GM13977 (cell line): ENCODE measurements at regions not wholly inside any gene's neighbourhood (a gene's known extent, or its start where the extent isn't known, plus 50 kb on each side); places are given as distances from the start of the nearest gene placed in this dataset.
"Not testable (repeated sequence)": the region's sequence is repeated elsewhere in the genome, so short reads cannot be mapped to it uniquely, and the experiment has no call there.

Experiments
- DNase-seq: peaks from one replicate; pipeline ENCODE4 v3.0.0; 2012; ENCODE audit warnings: low spot score
- in situ Hi-C: fragments of 300-500 bp; cut with MboI; formaldehyde crosslinking; loops from one replicate; pipeline ENCODE4 v1.12.0; 2022; ENCODE audit warnings: low sequenced_read_pairs, low pct_unique_long_range_greater_than_20kb, mixed read lengths, inconsistent platforms; ENCODE audit not compliant: unreplicated experiment
- TF ChIP-seq, protein P1 (sequence below): IDR thresholded peaks from 2 replicates; pipeline ENCODE4 v1.5.1; 2012; ENCODE audit warnings: mild to moderate bottlenecking, control low read depth; ENCODE audit not compliant: insufficient read depth; ENCODE audit errors: extremely low read depth, missing control alignments

DNA sequence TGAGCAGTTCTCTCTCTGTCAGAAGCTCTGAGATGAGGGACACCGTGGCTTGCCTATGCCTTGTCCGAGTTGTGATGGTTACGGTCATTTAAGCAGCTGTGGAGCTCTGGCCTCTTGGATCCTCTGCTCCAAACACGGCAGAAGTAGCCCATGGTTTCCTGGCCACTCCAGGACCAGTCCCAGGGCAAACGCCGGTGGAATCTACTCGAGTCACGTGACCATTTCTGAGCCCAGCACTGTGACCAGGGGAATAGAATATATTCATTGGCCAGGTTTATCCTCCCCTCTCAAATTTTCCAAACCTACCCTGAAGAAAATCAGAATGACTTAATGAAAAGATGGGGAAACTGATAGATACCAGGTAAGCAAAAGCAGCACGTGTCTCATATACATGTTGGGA is 152.8 kb downstream of the TTLL2 start:
- TF ChIP-seq, protein P1, sequence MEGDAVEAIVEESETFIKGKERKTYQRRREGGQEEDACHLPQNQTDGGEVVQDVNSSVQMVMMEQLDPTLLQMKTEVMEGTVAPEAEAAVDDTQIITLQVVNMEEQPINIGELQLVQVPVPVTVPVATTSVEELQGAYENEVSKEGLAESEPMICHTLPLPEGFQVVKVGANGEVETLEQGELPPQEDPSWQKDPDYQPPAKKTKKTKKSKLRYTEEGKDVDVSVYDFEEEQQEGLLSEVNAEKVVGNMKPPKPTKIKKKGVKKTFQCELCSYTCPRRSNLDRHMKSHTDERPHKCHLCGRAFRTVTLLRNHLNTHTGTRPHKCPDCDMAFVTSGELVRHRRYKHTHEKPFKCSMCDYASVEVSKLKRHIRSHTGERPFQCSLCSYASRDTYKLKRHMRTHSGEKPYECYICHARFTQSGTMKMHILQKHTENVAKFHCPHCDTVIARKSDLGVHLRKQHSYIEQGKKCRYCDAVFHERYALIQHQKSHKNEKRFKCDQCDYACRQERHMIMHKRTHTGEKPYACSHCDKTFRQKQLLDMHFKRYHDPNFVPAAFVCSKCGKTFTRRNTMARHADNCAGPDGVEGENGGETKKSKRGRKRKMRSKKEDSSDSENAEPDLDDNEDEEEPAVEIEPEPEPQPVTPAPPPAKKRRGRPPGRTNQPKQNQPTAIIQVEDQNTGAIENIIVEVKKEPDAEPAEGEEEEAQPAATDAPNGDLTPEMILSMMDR: no peak
- DNase-seq: no peak
- in situ Hi-C loops: no loop called here

DNA sequence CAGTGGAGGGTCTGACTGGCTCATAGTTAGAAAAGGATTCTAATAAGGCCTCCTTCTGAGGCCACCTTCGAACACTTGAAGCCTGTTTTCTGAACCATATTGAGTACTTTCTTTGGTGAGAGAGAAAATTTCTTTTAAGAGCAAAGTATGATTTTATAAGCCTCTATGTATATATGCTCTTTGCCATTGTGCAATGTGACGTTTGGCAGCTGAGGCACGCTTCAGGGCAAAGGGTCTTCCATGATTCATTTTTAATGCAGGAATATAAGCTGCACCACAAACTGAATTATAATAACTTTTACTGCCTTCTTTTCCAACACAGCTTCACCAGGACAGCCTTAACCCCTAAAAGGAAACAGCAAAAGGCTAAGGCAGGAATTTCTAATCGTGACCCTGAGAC is 154.4 kb downstream of the TTLL2 start:
- TF ChIP-seq, protein P1: no peak
- DNase-seq: no peak
- in situ Hi-C loops: no loop called here

DNA sequence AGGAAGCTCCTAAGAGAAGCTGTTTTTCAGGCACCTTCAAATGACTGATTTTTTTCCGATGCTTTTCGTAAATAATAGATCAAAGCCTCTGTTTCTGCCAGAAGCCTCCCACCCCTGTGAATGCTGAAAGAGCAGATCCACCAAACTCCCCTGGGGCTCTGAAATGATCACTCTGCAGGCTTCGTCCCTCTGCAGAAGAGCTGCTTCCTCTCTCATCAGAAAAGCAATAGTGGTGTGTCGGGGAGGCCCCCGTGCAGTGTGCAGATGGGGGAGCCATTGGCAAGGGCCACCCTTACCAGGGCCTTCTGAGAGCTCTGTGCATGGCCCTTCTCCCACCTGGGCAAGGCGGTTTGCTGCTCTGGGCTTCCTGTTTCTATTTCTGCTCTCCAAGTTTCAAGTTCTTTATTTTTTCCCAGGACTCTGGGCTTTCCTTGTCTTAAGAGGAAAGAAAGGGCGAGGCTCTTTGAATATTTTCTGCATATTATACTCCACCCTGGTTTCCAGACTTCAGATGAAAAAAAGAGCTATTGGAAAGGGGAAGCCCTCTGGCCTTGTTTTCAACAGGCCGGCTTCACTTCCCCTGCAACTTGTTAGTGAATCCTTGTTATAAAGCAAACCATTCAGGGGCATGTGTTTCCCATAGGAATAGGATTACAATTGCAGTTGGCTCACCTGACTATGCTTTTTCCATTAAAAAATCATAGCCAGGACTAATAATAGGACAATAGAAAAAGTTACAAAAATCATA is 155.2 kb downstream of the TTLL2 start:
- DNase-seq: no peak
- in situ Hi-C loops: no loop called here
- TF ChIP-seq, protein P1: no peak

DNA sequence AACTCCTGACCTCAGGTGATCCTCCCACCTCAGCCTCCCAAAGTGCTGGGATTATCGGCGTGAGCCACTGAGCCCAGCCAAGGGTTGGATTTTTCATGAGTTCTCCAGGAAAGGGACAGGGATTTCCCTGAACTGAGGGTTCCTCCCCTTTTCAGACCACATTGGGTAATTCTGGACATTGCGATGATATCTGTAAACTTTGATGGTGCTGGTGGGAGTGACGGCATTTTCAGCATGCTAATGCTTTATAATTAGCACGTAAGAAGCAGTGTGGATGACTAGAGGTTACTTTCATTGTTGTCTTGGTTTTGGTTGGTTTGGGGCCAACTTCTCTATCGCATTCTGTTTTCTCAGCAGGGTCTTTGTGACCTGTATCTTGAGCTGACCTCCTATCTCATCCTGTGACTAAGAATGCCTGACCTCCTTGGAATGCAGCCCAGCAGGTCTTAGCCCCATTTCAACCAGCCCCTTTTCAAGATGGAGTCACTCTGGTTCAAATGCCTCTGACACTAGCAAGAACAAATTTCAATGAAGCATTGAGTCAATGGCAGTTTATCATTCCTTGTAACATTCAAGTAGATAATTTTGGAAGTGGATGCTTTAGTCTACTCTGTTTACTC is 156.5 kb downstream of the TTLL2 start:
- TF ChIP-seq, protein P1: no peak
- in situ Hi-C loops: no loop called here
- no peak for DNase-seq

DNA sequence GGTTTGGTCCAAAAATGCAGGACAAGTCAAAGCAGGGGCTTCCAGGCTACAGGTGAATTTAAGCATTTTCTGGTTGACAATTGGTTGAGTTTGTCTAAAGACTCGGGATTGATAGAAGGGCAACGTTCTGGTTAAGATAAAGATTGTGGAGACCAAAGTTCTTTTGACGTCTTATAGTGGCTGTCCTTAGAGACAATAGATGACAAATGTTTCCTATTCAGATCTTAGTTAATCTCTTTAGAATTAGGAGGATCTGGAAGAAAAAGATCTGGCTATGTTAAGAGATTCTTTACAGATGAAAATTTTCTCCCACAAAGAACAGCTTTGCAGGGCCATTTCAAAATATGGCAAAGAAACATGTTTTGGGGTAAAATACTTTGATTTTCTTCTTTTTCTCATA is 157.9 kb downstream of the TTLL2 start:
- in situ Hi-C loops, DNase-seq: not testable (repeated sequence)

DNA sequence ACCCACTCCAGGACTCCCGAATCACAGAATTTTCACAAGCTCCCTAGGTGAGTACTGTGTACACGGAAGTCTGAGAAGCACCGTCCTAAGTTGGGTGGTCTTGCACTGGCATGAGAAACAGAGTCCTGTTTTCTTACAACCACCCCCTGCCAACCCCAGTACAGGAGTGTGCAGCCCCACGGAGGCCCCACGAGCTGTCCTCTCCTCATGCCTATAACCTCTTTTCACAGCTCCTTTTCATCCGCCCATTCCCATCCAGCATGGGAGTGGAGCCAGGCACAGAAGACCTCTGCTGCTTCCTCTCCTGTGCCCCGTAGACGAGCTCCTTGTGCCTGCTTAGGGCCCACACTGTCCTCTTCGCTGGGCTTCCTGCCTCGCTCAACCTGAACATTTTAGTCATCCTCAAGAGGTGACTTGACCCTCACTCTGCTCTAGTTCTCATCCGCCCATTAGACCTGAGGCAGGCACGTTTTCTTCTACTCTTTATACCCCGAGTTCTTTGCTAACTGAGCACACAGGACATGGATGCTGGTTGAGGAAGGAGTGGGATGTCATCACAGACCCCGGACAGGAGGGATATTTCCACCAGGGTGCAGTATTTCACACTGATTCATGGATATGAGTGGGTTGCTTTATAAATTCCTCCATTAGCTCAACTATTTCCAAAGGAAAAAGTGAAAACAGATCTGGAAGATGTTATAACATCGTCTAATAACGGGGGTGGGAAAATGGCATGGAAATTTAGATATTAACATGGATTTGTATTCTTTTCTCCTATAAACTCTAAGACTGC is 160.5 kb downstream of the TTLL2 start:
- in situ Hi-C loops: no loop called here
- TF ChIP-seq, protein P1: peak; percentile 29

More for the DNA sequence above, 160.5 kb downstream of the TTLL2 start:
- no peak for DNase-seq
